ENCODE measurements at regions not wholly inside any gene's neighbourhood (a gene's known extent, or its start where the extent isn't known, plus 50 kb on each side); places are given as distances from the start of the nearest gene placed in this dataset.

- no peak for TF ChIP-seq CTCF (IDR thresholded peaks at IDR 0.05; ENCODE audit: low read depth, low read length, missing input control)
- TF ChIP-seq HNF4G (IDR thresholded peaks at IDR 0.05), result no peak
- TF ChIP-seq ZBTB33 (IDR thresholded peaks at IDR 0.05), result no peak
- no peak for TF ChIP-seq TAF1 (conservative IDR thresholded peaks at IDR 0.05)
- no peak for TF ChIP-seq REST (IDR thresholded peaks at IDR 0.05)
- no peak for TF ChIP-seq RAD21 (IDR thresholded peaks at IDR 0.05)
- no peak for TF ChIP-seq FOXA2 (IDR thresholded peaks at IDR 0.05)
- no peak for TF ChIP-seq HNF4A (conservative IDR thresholded peaks at IDR 0.05)
Measured at GRCh38 chr5:10124287-10124686, 125.4 kb downstream of the ATPSCKMT start.
